Uterus (tissue), 2 donors: ENCODE measurements at regions not wholly inside any gene's neighbourhood (a gene's known extent, or its start where the extent isn't known, plus 50 kb on each side); places are given as distances from the start of the nearest gene placed in this dataset.

Experiments
- CTCF ChIP-seq, 4 experiments: fragments of 200-600 bp in 2 of 4; fragments of 450-650 bp in 2 of 4; sonication (generic) in 2 of 4; IDR thresholded peaks; one replicate each; pipeline ENCODE4 v1.5.1; 2016 to 2019; ENCODE audit warnings: antibody characterized with exemption in 4 of 4, mild to moderate bottlenecking in 2 of 4, moderate library complexity in 1 of 4
- POLR2A ChIP-seq, 2 donors: fragments of 450-650 bp; IDR thresholded peaks; one replicate each; pipeline ENCODE4 v1.6.1; 2016; ENCODE audit warnings: antibody characterized with exemption in 2 of 2, mild to moderate bottlenecking in 1 of 2, moderate library complexity in 1 of 2

- TF ChIP-seq CTCF (IDR thresholded peaks at IDR 0.05), result no peak
- no peak for TF ChIP-seq POLR2A (IDR thresholded peaks at IDR 0.05)
Measured at GRCh38 chr3:191087391-191087790, 111.7 kb upstream of the OSTN start.
